Bronchial epithelial cell (primary cell): ENCODE measurements at regions not wholly inside any gene's neighbourhood (a gene's known extent, or its start where the extent isn't known, plus 50 kb on each side); places are given as distances from the start of the nearest gene placed in this dataset.

Source experiments
- DNase-seq: peaks from one replicate; pipeline ENCODE4 v3.0.0-alpha.2; 2010; ENCODE audit warnings: low read depth
- FAIRE-seq: peaks from 2 replicates; lab custom pipeline; 2011; peaks lifted over from hg19 to GRCh38; lab: Jason Lieb, UNC
- H3K27me3 ChIP-seq: 2 replicates; pipeline ENCODE4 v1.5.1; 2011; ENCODE audit warnings: low read length; ENCODE audit not compliant: control insufficient read depth, insufficient read depth
- H3K36me3 ChIP-seq: 2 replicates; pipeline ENCODE4 v1.5.1; 2011; ENCODE audit warnings: low read length; ENCODE audit not compliant: control insufficient read depth, insufficient read depth
- H3K4me3 ChIP-seq: 2 replicates; pipeline ENCODE4 v1.5.1; 2011; ENCODE audit warnings: mild to moderate bottlenecking, low read depth, low read length, control low read depth
- CTCF ChIP-seq: IDR thresholded peaks from 2 replicates; pipeline ENCODE4 v1.5.1; 2011; ENCODE audit warnings: mild to moderate bottlenecking, moderate library complexity, low read length, control low read depth, inconsistent platforms; ENCODE audit not compliant: insufficient read depth, severe bottlenecking

GRCh38 chr7:124497176-124497575 is 268.4 kb downstream of the GPR37 start:
- DNase-seq (no peak), FAIRE-seq (no peak)
- Histone ChIP-seq H3K4me3 (no peak overlapping the region), H3K36me3 (no peaks in the 10 kb centered on the region), H3K27me3 (no peaks in the 10 kb centered on the region)
- no peak for TF ChIP-seq CTCF

GRCh38 chr7:124489925-124490324 is 275.7 kb downstream of the GPR37 start:
- FAIRE-seq (no peak), DNase-seq (no peak)
- no peak overlapping the region for H3K4me3 ChIP-seq
- no peaks in the 10 kb centered on the region for H3K36me3 ChIP-seq
- TF ChIP-seq CTCF: no peak
- H3K27me3 ChIP-seq: no peaks in the 10 kb centered on the region

GRCh38 chr7:124489082-124489819 is 276.3 kb downstream of the GPR37 start:
- FAIRE-seq (no peak), DNase-seq (no peak)
- no peak for TF ChIP-seq CTCF

GRCh38 chr7:124482229-124482628 is 283.4 kb downstream of the GPR37 start:
- Histone ChIP-seq H3K4me3 (no peak overlapping the region), H3K36me3 (no peaks in the 10 kb centered on the region), H3K27me3 (no peaks in the 10 kb centered on the region)
- FAIRE-seq (no peak), DNase-seq (no peak)
- TF ChIP-seq CTCF: no peak

More at GRCh38 chr7:124489082-124489819, 276.3 kb downstream of the GPR37 start:
- H3K27me3 ChIP-seq: no peaks in the 10 kb centered on the region
- H3K36me3 ChIP-seq: no peaks in the 10 kb centered on the region
- no peak overlapping the region for H3K4me3 ChIP-seq

GRCh38 chr7:124480821-124481290 is 284.7 kb downstream of the GPR37 start:
- FAIRE-seq (no peak), DNase-seq (no peak)
- Histone ChIP-seq H3K4me3 (no peak overlapping the region), H3K27me3 (no peaks in the 10 kb centered on the region), H3K36me3 (no peaks in the 10 kb centered on the region)
- no peak for TF ChIP-seq CTCF
